Neural progenitor cell (in vitro differentiated cells): ENCODE measurements at regions not wholly inside any gene's neighbourhood (a gene's known extent, or its start where the extent isn't known, plus 50 kb on each side); places are given as distances from the start of the nearest gene placed in this dataset.

Source experiments
- DNase-seq: peaks from one replicate; pipeline ENCODE4 v3.0.0-alpha.2; 2016; ENCODE audit warnings: low spot score
- H2AFZ ChIP-seq: fragments of 200-600 bp; sonication (generic); replicated peaks from 2 replicates; pipeline ENCODE4 v1.6.1; 2016; ENCODE audit warnings: antibody characterized with exemption
- H3F3A ChIP-seq: fragments of 200-600 bp; sonication (generic); 2 replicates; pipeline ENCODE4 v1.6.1; 2016; ENCODE audit warnings: antibody characterized with exemption, low read depth
- H3K27ac ChIP-seq: fragments of 200-600 bp; sonication (generic); 2 replicates; pipeline ENCODE4 v1.5.1; 2016; ENCODE audit warnings: mild to moderate bottlenecking
- H3K27me3 ChIP-seq: fragments of 200-600 bp; sonication (generic); 2 replicates; pipeline ENCODE4 v1.6.1; 2016; ENCODE audit warnings: mild to moderate bottlenecking, moderate library complexity
- H3K36me3 ChIP-seq: fragments of 200-600 bp; sonication (generic); 2 replicates; pipeline ENCODE4 v1.5.1; 2016
- H3K4me1 ChIP-seq: fragments of 200-600 bp; sonication (generic); 2 replicates; pipeline ENCODE4 v1.6.1; 2016; ENCODE audit warnings: mixed run types
- H3K4me2 ChIP-seq: fragments of 200-600 bp; sonication (generic); 2 replicates; pipeline ENCODE4 v1.6.1; 2016
- H3K4me3 ChIP-seq: fragments of 200-600 bp; sonication (generic); 2 replicates; pipeline ENCODE4 v1.5.1; 2016
- H3K79me2 ChIP-seq: fragments of 200-600 bp; sonication (generic); 2 replicates; pipeline ENCODE4 v1.6.1; 2016; ENCODE audit warnings: low read depth
- H3K9ac ChIP-seq: fragments of 200-600 bp; sonication (generic); 2 replicates; pipeline ENCODE4 v1.6.1; 2016
- H3K9me3 ChIP-seq: fragments of 200-600 bp; sonication (generic); 2 replicates; pipeline ENCODE4 v1.5.1; 2016; ENCODE audit warnings: low read depth
- H4K20me1 ChIP-seq: fragments of 200-600 bp; sonication (generic); 2 replicates; pipeline ENCODE4 v1.6.1; 2016; ENCODE audit warnings: low read depth
- H3K27ac Mint-ChIP-seq: 3 replicates; pipeline ENCODE4 v1.8.0; 2021; ENCODE audit warnings: mixed read lengths
- H3K27me3 Mint-ChIP-seq: 2 replicates; pipeline ENCODE4 v1.8.0; 2022; ENCODE audit warnings: low read depth, mild to moderate bottlenecking, inconsistent platforms, moderate library complexity, mixed read lengths; ENCODE audit not compliant: insufficient read depth
- H3K36me3 Mint-ChIP-seq: 3 replicates; pipeline ENCODE4 v1.8.0; 2021; ENCODE audit warnings: mixed read lengths
- H3K4me1 Mint-ChIP-seq: 3 replicates; pipeline ENCODE4 v1.8.0; 2021; ENCODE audit warnings: mixed read lengths
- H3K4me3 Mint-ChIP-seq: 3 replicates; pipeline ENCODE4 v1.8.0; 2021; ENCODE audit warnings: mild to moderate bottlenecking, moderate library complexity, mixed read lengths
- H3K9me3 Mint-ChIP-seq: 3 replicates; pipeline ENCODE4 v1.8.0; 2020; ENCODE audit warnings: mixed read lengths
- CTCF ChIP-seq: fragments of 200-600 bp; sonication (generic); IDR thresholded peaks from 2 replicates; pipeline ENCODE4 v1.5.1; 2017; ENCODE audit warnings: antibody characterized with exemption, mild to moderate bottlenecking
- EZH2 ChIP-seq: fragments of 200-600 bp; sonication (generic); IDR thresholded peaks from 2 replicates; pipeline ENCODE4 v1.6.1; 2017; ENCODE audit warnings: antibody characterized with exemption, mild to moderate bottlenecking, moderate library complexity
- EZH2phosphoT487 ChIP-seq: fragments of 200-600 bp; sonication (generic); IDR thresholded peaks from 2 replicates; pipeline ENCODE4 v1.6.1; 2017; ENCODE audit warnings: antibody characterized with exemption

GRCh38 chr16:65725156-65725845 is 603.4 kb upstream of the CDH11 start:
- Histone ChIP-seq H4K20me1 (peaks cover 5% of the 10 kb centered on the region), H3K27ac (no peak overlapping the region), H3K4me3 (no peak overlapping the region), H3K4me2 (no peak overlapping the region), H3K9ac (no peak overlapping the region), H3K9me3 (no peaks in the 10 kb centered on the region), H3K79me2 (no peaks in the 10 kb centered on the region), H2AFZ (no peak overlapping the region), H3F3A (peaks cover 7% of the 10 kb centered on the region), H3K36me3 (no peaks in the 10 kb centered on the region), H3K4me1 (peaks cover 15% of the 10 kb centered on the region), H3K27me3 (no peaks in the 10 kb centered on the region)
- TF ChIP-seq CTCF: no peak
- TF ChIP-seq EZH2: no peak
- TF ChIP-seq EZH2phosphoT487: no peak
- Mint-ChIP-seq H3K9me3 (peaks cover 10% of the 10 kb centered on the region), H3K27ac (no peak overlapping the region), H3K36me3 (no peaks in the 10 kb centered on the region), H3K4me1 (peaks cover 28% of the 10 kb centered on the region), H3K27me3 (peaks cover 4% of the 10 kb centered on the region), H3K4me3 (no peak overlapping the region)
- DNase-seq: no peak

- no peak overlapping the region for H3K27ac Mint-ChIP-seq
- no peak overlapping the region for H2AFZ ChIP-seq
Observed at GRCh38 chr16:65722429-65722828, 600.6 kb upstream of the CDH11 start.

GRCh38 chr16:65717846-65718245 is 596.0 kb upstream of the CDH11 start:
- Histone ChIP-seq H3K9ac (no peak overlapping the region), H3K36me3 (no peaks in the 10 kb centered on the region), H3K4me2 (no peak overlapping the region), H3K79me2 (no peaks in the 10 kb centered on the region), H3F3A (no peaks in the 10 kb centered on the region), H3K27ac (no peak overlapping the region), H3K4me3 (no peak overlapping the region), H3K27me3 (no peaks in the 10 kb centered on the region), H3K9me3 (no peaks in the 10 kb centered on the region), H4K20me1 (no peaks in the 10 kb centered on the region), H2AFZ (no peak overlapping the region), H3K4me1 (peaks cover 6% of the 10 kb centered on the region)
- Mint-ChIP-seq H3K9me3 (no peaks in the 10 kb centered on the region), H3K4me1 (no peaks in the 10 kb centered on the region), H3K27ac (no peak overlapping the region), H3K27me3 (peaks cover 5% of the 10 kb centered on the region), H3K4me3 (no peak overlapping the region), H3K36me3 (no peaks in the 10 kb centered on the region)
- TF ChIP-seq EZH2phosphoT487 (no peak), CTCF (no peak), EZH2 (no peak)
- no peak for DNase-seq

More at GRCh38 chr16:65722429-65722828, 600.6 kb upstream of the CDH11 start:
- Histone ChIP-seq H3K9me3 (no peaks in the 10 kb centered on the region), H4K20me1 (peaks cover under 1% of the 10 kb centered on the region), H3K36me3 (no peaks in the 10 kb centered on the region), H3F3A (no peaks in the 10 kb centered on the region), H3K4me3 (no peak overlapping the region), H3K27me3 (no peaks in the 10 kb centered on the region), H3K9ac (no peak overlapping the region), H3K27ac (no peak overlapping the region), H3K4me1 (peaks cover under 1% of the 10 kb centered on the region), H3K79me2 (no peaks in the 10 kb centered on the region), H3K4me2 (no peak overlapping the region)
- Mint-ChIP-seq H3K4me3 (no peak overlapping the region), H3K36me3 (no peaks in the 10 kb centered on the region), H3K9me3 (no peaks in the 10 kb centered on the region), H3K27me3 (peaks cover 2% of the 10 kb centered on the region), H3K4me1 (peaks cover 16% of the 10 kb centered on the region)
- TF ChIP-seq EZH2 (no peak), CTCF (no peak), EZH2phosphoT487 (no peak)
- DNase-seq: no peak
